Panc1 (cell line): ENCODE measurements at regions not wholly inside any gene's neighbourhood (a gene's known extent, or its start where the extent isn't known, plus 50 kb on each side); places are given as distances from the start of the nearest gene placed in this dataset.

ENCODE experiments used
- ATAC-seq: fragments of 200-7000 bp; cut with Tn5 transposase; 2 replicates; pipeline ENCODE4 v1.9.1; 2020; ENCODE audit warnings: mild to moderate bottlenecking, moderate library complexity
- BruUV-seq: library from RNA; stranded (reverse); fragments of 400-500 nt; replicated peaks from 2 replicates; lab custom pipeline; 2021; lab: Mats Ljungman, UMichigan
- CTCF ChIA-PET: fragments of 300-600 bp; sonication (Branson Sonifier 250); formaldehyde crosslinking; loops from one replicate; lab custom pipeline; 2022; ENCODE audit warnings: antibody characterized with exemption; lab: Charles Lee
- POLR2A ChIA-PET: fragments of 300-600 bp; sonication (Branson Sonifier 250); formaldehyde crosslinking; loops from one replicate; lab custom pipeline; 2022; ENCODE audit warnings: antibody characterized with exemption; lab: Charles Lee
- DNase-seq: peaks from one replicate; pipeline ENCODE4 v3.0.0-alpha.2; 2010; ENCODE audit warnings: low read depth, low spot score
- H3K27ac ChIP-seq: 2 replicates; pipeline ENCODE4 v1.5.1; 2011; ENCODE audit warnings: mild to moderate bottlenecking, low read length, inconsistent platforms
- H3K27me3 ChIP-seq: fragments of 200-500 bp; sonication (Bioruptor generic); 2 replicates; pipeline ENCODE4 v1.6.0; 2014; ENCODE audit warnings: low read length, inconsistent platforms; ENCODE audit not compliant: control insufficient read depth, insufficient read depth
- H3K36me3 ChIP-seq: fragments of 200-500 bp; sonication (Bioruptor generic); 2 replicates; pipeline ENCODE4 v1.5.1; 2014; ENCODE audit warnings: inconsistent platforms, mild to moderate bottlenecking, low read length, moderate library complexity; ENCODE audit not compliant: control insufficient read depth, insufficient read depth
- H3K4me1 ChIP-seq: 2 replicates; pipeline ENCODE4 v1.5.1; 2011; ENCODE audit warnings: inconsistent platforms, mild to moderate bottlenecking, low read length, moderate library complexity; ENCODE audit not compliant: control insufficient read depth, insufficient read depth
- H3K4me3 ChIP-seq, 2 experiments: 2 replicates each; pipeline ENCODE4 v1.5.1; 2011 to 2012; ENCODE audit warnings: low read depth in 2 of 2, low read length in 2 of 2, mild to moderate bottlenecking in 2 of 2, inconsistent platforms in 1 of 2, moderate library complexity in 1 of 2
- H3K9me3 ChIP-seq: fragments of 200-500 bp; sonication (Bioruptor generic); 2 replicates; pipeline ENCODE4 v1.5.1; 2014; ENCODE audit warnings: low read depth, mild to moderate bottlenecking, inconsistent platforms, low read length, moderate library complexity; ENCODE audit not compliant: control insufficient read depth, insufficient read depth
- CTCF ChIP-seq: fragments of 450-650 bp; IDR thresholded peaks from 2 replicates; pipeline ENCODE4 v1.5.1; 2017; ENCODE audit warnings: mild to moderate bottlenecking
- POLR2AphosphoS5 ChIP-seq: IDR thresholded peaks from 2 replicates; pipeline ENCODE4 v1.6.1; 2012; ENCODE audit warnings: mild to moderate bottlenecking, low read depth, low read length, moderate library complexity
- REST ChIP-seq, 2 experiments: IDR thresholded peaks; 2 replicates each; pipeline ENCODE4 v1.6.1; 2011 to 2012; ENCODE audit warnings: low read depth in 2 of 2, control low read depth in 1 of 2, low read length in 1 of 2, mild to moderate bottlenecking in 1 of 2, moderate library complexity in 1 of 2; ENCODE audit not compliant: insufficient read depth in 1 of 2
- SIN3A ChIP-seq: IDR thresholded peaks from 2 replicates; pipeline ENCODE4 v1.6.1; 2012; ENCODE audit warnings: low read depth, mild to moderate bottlenecking, low read length, moderate library complexity, borderline replicate concordance; ENCODE audit not compliant: insufficient read depth
- TCF7L2 ChIP-seq: IDR thresholded peaks from 2 replicates; pipeline ENCODE4 v1.6.1; 2011; ENCODE audit warnings: mild to moderate bottlenecking, low read depth, low read length, inconsistent platforms
- in situ Hi-C: cut with HindIII; loops from 2 replicates; pipeline ENCODE4 v1.10.0; 2016; ENCODE audit warnings: low sequenced_read_pairs, low pct_unique_long_range_greater_than_20kb
- intact Hi-C: fragments of 100-400 bp; cut with micrococcal nuclease; formaldehyde crosslinking; loops from one replicate; pipeline ENCODE4 v1.10.0; 2022; ENCODE audit not compliant: unreplicated experiment

- DNase-seq, result no peak
- H3K9me3 ChIP-seq, result no peaks in the 10 kb centered on the region
- ChIA-PET POLR2A (no interaction called here), CTCF (no interaction called here)
- TF ChIP-seq REST (IDR thresholded peaks at IDR 0.05; ENCODE audit: insufficient read depth in 1 of 2, low read depth in 2 of 2, low read length in 1 of 2) (no peak), CTCF (no peak), SIN3A (no peak), POLR2AphosphoS5 (no peak), TCF7L2 (no peak)
- no peaks in the 10 kb centered on the region for H3K27me3 ChIP-seq
- in situ Hi-C loops, result no loop called here
- no peaks in the 10 kb centered on the region for H3K4me1 ChIP-seq
- H3K36me3 ChIP-seq, result no peaks in the 10 kb centered on the region
- H3K27ac ChIP-seq, result no peak overlapping the region
- intact Hi-C loops, result no loop called here
- no peak overlapping the region for H3K4me3 ChIP-seq
- no TSS peak for BruUV-seq
- ATAC-seq, result no peak
Observed at GRCh38 chr2:118431997-118432396, 343.7 kb downstream of the INSIG2 start.

DNA sequence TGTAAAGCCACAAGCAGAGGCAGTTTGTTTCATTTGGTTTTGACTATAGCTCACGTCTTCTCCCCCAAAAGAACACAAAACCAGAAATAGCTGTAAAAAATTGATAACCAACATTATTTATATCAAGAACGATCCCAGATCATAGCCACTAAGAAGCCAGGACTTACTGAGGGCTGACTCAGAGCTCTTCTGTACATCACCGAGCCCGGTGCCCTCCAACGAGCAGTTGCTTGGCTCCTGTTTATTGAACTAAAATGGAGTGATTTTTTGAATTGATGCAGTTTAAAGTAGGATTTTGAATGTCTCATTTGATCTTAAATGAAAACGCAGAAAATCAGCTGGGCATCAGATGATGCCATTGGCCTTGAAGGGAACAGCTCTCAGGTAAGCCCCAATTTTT lies 343.3 kb downstream of the INSIG2 start:
- no peaks in the 10 kb centered on the region for H3K27me3 ChIP-seq
- POLR2A ChIA-PET, result no interaction called here
- H3K4me3 ChIP-seq, result no peak overlapping the region
- intact Hi-C loops, result no loop called here
- H3K36me3 ChIP-seq, result no peaks in the 10 kb centered on the region
- TF ChIP-seq REST (IDR thresholded peaks at IDR 0.05; ENCODE audit: insufficient read depth in 1 of 2, low read depth in 2 of 2, low read length in 1 of 2) (no peak), SIN3A (no peak), CTCF (no peak; the same call in 1 of the 2 replicates), TCF7L2 (no peak), POLR2AphosphoS5 (no peak)
- CTCF ChIA-PET, result no interaction called here
- no peak overlapping the region for H3K27ac ChIP-seq
- in situ Hi-C loops, result no loop called here
- DNase-seq, result no peak
- no peaks in the 10 kb centered on the region for H3K9me3 ChIP-seq
- no peaks in the 10 kb centered on the region for H3K4me1 ChIP-seq
- no TSS peak for BruUV-seq
- no peak for ATAC-seq
